Activated naive CD8-positive, alpha-beta T cell (primary cell): ENCODE measurements at regions not wholly inside any gene's neighbourhood (a gene's known extent, or its start where the extent isn't known, plus 50 kb on each side); places are given as distances from the start of the nearest gene placed in this dataset.

ENCODE experiments used
- H3K27ac Mint-ChIP-seq: one replicate; pipeline ENCODE4 v1.8.0; 2021; ENCODE audit warnings: mixed read lengths
- H3K27me3 Mint-ChIP-seq: one replicate; pipeline ENCODE4 v1.8.0; 2021; ENCODE audit warnings: mixed read lengths
- H3K36me3 Mint-ChIP-seq: one replicate; pipeline ENCODE4 v1.8.0; 2021; ENCODE audit warnings: mixed read lengths
- H3K4me1 Mint-ChIP-seq: one replicate; pipeline ENCODE4 v1.8.0; 2021; ENCODE audit warnings: low read depth, mixed read lengths
- H3K4me3 Mint-ChIP-seq: one replicate; pipeline ENCODE4 v1.8.0; 2021; ENCODE audit warnings: mild to moderate bottlenecking, mixed read lengths
- H3K9me3 Mint-ChIP-seq: one replicate; pipeline ENCODE4 v1.8.0; 2021; ENCODE audit warnings: low read depth, mixed read lengths

DNA sequence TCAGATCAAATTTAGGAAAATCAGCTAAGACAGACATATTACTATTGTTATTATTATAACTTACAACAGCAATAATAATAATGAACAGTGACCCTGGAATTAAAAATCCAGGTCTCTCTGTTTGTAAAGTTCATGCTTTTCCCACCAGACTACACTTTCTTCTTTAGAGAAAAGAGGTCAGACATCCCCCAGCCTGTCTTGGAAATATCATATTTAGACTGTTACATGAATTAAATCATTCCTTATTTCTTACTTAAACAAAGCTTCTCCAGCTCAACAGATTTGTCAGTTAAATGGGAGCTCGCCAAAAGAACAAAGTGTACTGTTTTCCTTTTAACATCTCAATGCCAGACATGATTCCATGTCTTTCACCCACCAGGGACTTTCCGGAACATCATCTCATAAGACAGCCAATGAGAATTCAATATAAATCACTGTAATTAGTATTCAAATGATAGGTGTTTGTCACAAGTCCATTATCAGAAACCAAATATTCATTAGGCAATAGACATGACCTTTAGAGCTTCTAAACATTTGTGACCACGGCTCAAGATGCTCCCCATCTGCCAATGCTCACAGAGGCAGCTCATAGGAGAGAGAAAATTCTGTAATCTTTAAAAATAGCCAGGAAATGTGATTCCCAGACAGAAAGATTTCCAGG lies 351.9 kb downstream of the ENC1 start:
- Mint-ChIP-seq H3K4me1 (no peaks in the 10 kb centered on the region), H3K27ac (no peak overlapping the region), H3K9me3 (no peaks in the 10 kb centered on the region), H3K4me3 (no peak overlapping the region), H3K36me3 (no peaks in the 10 kb centered on the region), H3K27me3 (peaks cover 7% of the 10 kb centered on the region)

GRCh38 chr5:74288038-74288437 lies 352.5 kb downstream of the ENC1 start:
- Mint-ChIP-seq H3K27me3 (peaks cover 6% of the 10 kb centered on the region), H3K36me3 (no peaks in the 10 kb centered on the region), H3K27ac (no peak overlapping the region), H3K4me1 (no peaks in the 10 kb centered on the region), H3K9me3 (no peaks in the 10 kb centered on the region), H3K4me3 (no peak overlapping the region)

DNA sequence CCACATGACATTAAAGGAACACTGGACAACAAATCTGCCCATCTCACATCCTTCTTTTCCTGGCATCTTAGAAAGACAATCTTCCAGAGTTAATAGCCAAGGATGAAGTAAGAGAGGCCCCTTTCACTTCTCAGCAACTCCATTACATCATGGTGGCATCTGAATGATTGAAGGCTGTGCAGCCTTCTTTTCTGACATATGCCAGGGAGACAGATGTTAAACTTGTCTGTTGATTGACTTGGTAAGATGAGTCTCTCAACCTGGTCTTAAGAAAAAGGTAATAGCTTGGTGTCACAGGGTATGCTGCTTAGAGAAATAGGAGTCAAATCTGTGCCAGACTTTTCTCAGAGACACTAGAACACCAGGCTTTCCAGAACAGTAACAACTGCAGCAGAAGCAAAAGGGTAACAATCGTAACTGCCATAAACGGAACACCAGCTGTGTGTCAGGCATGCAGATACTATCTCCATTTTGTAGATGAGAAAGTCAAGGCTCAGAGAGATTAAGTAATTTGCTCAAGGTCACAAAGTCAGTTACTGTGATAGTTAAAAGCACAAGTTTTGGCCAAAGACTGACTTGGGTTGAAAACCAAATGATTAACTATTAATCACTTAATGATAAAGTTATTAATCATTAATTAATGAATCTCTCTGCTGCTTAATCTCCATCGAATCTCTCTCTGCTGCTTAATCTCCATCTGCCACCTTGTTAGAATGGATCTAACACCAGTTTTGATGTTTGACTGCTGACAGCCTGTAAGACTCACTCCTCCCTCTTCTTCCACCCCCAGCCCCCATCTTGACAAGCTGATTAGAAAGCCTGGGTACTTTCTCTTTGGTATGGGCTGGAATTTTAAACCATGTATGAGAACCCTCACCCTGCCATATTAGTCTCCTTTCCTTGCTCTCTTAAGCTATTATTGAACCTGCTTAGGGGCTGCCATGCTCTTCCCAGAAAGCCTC lies 353.5 kb downstream of the ENC1 start:
- H3K4me3 Mint-ChIP-seq = no peak overlapping the region
- H3K9me3 Mint-ChIP-seq = no peaks in the 10 kb centered on the region
- no peaks in the 10 kb centered on the region for H3K4me1 Mint-ChIP-seq
- H3K27ac Mint-ChIP-seq = no peak overlapping the region
- H3K36me3 Mint-ChIP-seq = no peaks in the 10 kb centered on the region
- peaks cover 6% of the 10 kb centered on the region for H3K27me3 Mint-ChIP-seq

GRCh38 chr5:74285675-74286280 lies 354.8 kb downstream of the ENC1 start:
- Mint-ChIP-seq H3K9me3 (no peaks in the 10 kb centered on the region), H3K27ac (no peak overlapping the region), H3K4me3 (no peak overlapping the region), H3K36me3 (no peaks in the 10 kb centered on the region), H3K4me1 (no peaks in the 10 kb centered on the region), H3K27me3 (peaks cover 8% of the 10 kb centered on the region)

- no peak overlapping the region for H3K4me3 Mint-ChIP-seq
- H3K27me3 Mint-ChIP-seq = peaks cover 5% of the 10 kb centered on the region
- H3K27ac Mint-ChIP-seq = no peak overlapping the region
- H3K36me3 Mint-ChIP-seq = no peaks in the 10 kb centered on the region
- no peaks in the 10 kb centered on the region for H3K9me3 Mint-ChIP-seq
- H3K4me1 Mint-ChIP-seq = no peaks in the 10 kb centered on the region
These were observed 358.0 kb downstream of the ENC1 start for GRCh38 chr5:74282490-74282889.

GRCh38 chr5:74281166-74281565 lies 359.4 kb downstream of the ENC1 start:
- H3K36me3 Mint-ChIP-seq = no peaks in the 10 kb centered on the region
- no peak overlapping the region for H3K4me3 Mint-ChIP-seq
- no peak overlapping the region for H3K27ac Mint-ChIP-seq
- peaks cover 7% of the 10 kb centered on the region for H3K27me3 Mint-ChIP-seq
- H3K9me3 Mint-ChIP-seq = no peaks in the 10 kb centered on the region
- no peaks in the 10 kb centered on the region for H3K4me1 Mint-ChIP-seq

DNA sequence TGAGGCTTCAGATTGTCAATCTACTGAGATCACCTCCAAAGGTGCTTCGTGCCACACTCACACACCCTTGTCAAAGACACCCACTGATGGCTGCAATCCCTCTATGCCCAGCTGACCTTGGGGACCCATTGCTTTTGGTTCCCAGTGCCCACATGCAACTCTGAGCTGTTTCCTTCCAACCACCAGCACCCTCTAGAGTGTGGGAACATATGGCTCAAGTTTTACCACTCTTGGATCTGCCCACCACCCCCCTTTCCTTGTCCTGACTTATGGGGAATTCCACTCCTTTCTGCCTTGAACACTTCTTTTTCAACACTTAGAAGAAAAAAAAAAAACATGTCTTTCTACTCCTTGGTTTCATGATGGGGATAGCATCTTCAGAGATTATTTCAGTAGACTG lies 360.2 kb downstream of the ENC1 start:
- no peak overlapping the region for H3K4me3 Mint-ChIP-seq
- no peak overlapping the region for H3K27ac Mint-ChIP-seq
- peaks cover 5% of the 10 kb centered on the region for H3K27me3 Mint-ChIP-seq
- no peaks in the 10 kb centered on the region for H3K36me3 Mint-ChIP-seq
- no peaks in the 10 kb centered on the region for H3K9me3 Mint-ChIP-seq
- no peaks in the 10 kb centered on the region for H3K4me1 Mint-ChIP-seq

DNA sequence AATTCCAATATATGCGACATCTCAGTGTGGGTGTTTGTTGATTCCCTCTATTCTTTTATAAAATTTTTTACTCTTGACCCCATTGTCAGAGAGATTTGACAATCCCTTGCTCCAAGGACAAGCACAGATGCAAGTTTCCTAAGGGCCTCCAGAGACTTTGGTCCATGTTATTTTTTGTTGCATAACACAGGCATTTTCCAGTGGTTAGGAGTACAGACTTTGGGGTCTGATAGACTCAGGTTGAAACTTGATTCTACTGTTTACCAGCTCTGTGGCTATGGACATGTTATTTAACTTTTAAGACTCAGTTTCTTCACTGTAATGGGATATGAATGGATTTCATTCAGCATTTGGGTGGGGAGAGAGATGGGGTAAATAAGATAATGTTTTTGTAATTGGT lies 361.3 kb downstream of the ENC1 start:
- H3K27me3 Mint-ChIP-seq = peaks cover 5% of the 10 kb centered on the region
- H3K9me3 Mint-ChIP-seq = no peaks in the 10 kb centered on the region
- H3K4me3 Mint-ChIP-seq = no peak overlapping the region
- H3K36me3 Mint-ChIP-seq = no peaks in the 10 kb centered on the region
- H3K4me1 Mint-ChIP-seq = no peaks in the 10 kb centered on the region
- no peak overlapping the region for H3K27ac Mint-ChIP-seq

- peaks cover 5% of the 10 kb centered on the region for H3K27me3 Mint-ChIP-seq
- no peaks in the 10 kb centered on the region for H3K36me3 Mint-ChIP-seq
- no peaks in the 10 kb centered on the region for H3K9me3 Mint-ChIP-seq
- no peak overlapping the region for H3K4me3 Mint-ChIP-seq
- H3K4me1 Mint-ChIP-seq = no peaks in the 10 kb centered on the region
- H3K27ac Mint-ChIP-seq = no peak overlapping the region
These were observed 363.1 kb downstream of the ENC1 start for GRCh38 chr5:74277418-74277817.

GRCh38 chr5:74275171-74275992 lies 365.1 kb downstream of the ENC1 start:
- Mint-ChIP-seq H3K4me3 (no peak overlapping the region), H3K36me3 (no peaks in the 10 kb centered on the region), H3K9me3 (no peaks in the 10 kb centered on the region), H3K27ac (no peak overlapping the region), H3K4me1 (no peaks in the 10 kb centered on the region), H3K27me3 (peaks cover 4% of the 10 kb centered on the region)

GRCh38 chr5:74274326-74274725 lies 366.2 kb downstream of the ENC1 start:
- Mint-ChIP-seq H3K9me3 (no peaks in the 10 kb centered on the region), H3K36me3 (no peaks in the 10 kb centered on the region), H3K4me1 (no peaks in the 10 kb centered on the region), H3K27me3 (peaks cover 4% of the 10 kb centered on the region), H3K27ac (no peak overlapping the region), H3K4me3 (no peak overlapping the region)

- no peaks in the 10 kb centered on the region for H3K4me1 Mint-ChIP-seq
- no peaks in the 10 kb centered on the region for H3K36me3 Mint-ChIP-seq
- no peaks in the 10 kb centered on the region for H3K9me3 Mint-ChIP-seq
- H3K4me3 Mint-ChIP-seq = no peak overlapping the region
- peaks cover 4% of the 10 kb centered on the region for H3K27me3 Mint-ChIP-seq
- no peak overlapping the region for H3K27ac Mint-ChIP-seq
These were observed 367.6 kb downstream of the ENC1 start for GRCh38 chr5:74272831-74273451.

DNA sequence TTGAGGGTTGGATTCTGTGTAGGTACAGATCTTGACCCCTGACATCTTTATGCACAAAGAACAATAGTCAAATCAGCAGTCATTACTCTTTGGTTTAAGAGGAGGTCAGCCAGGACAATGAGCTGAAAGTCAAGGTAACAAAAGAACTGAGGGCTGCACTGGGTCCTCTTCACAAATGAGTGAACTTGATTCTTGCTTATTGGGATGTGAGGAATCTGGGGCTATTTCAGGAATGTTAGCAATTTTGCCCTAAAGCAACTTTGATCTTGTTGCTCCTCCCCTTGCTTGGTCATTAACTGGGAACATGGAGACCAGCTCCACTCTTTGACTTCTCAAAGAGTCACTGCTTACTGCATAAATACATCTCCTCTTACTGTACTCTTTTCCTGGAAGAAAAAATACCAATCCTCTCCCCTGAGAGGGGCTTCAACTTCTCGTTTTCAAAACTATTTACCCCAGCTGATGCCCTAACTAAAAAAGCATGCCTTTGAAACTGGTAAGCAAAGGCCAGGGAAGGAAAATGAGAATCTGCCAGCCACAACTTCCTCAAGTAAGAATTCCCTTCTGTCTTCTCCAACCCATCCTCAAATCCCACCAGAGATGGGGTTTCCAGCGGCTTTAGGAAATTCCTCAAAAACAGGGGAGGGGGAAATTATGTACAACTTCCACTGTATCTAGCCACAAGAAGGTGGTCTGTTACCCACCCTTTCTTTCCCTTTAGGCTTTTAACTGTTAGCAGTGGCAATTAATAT lies 368.3 kb downstream of the ENC1 start:
- no peaks in the 10 kb centered on the region for H3K9me3 Mint-ChIP-seq
- peaks cover 4% of the 10 kb centered on the region for H3K27me3 Mint-ChIP-seq
- no peaks in the 10 kb centered on the region for H3K4me1 Mint-ChIP-seq
- H3K36me3 Mint-ChIP-seq = no peaks in the 10 kb centered on the region
- H3K4me3 Mint-ChIP-seq = no peak overlapping the region
- H3K27ac Mint-ChIP-seq = no peak overlapping the region

- Mint-ChIP-seq H3K27me3 (no peaks in the 10 kb centered on the region), H3K27ac (no peak overlapping the region), H3K4me3 (no peak overlapping the region), H3K4me1 (no peaks in the 10 kb centered on the region), H3K36me3 (no peaks in the 10 kb centered on the region), H3K9me3 (no peaks in the 10 kb centered on the region)
These were observed 372.2 kb downstream of the ENC1 start for GRCh38 chr5:74268297-74268696.
